ENCODE measurements at regions not wholly inside any gene's neighbourhood (a gene's known extent, or its start where the extent isn't known, plus 50 kb on each side); places are given as distances from the start of the nearest gene placed in this dataset.

GRCh38 chr5:92126182-92126581 is 743.1 kb upstream of the ARRDC3 start:
- no peak for TF ChIP-seq CTCF (conservative IDR thresholded peaks at IDR 0.05 in 1 of 2, IDR thresholded peaks at IDR 0.05 in 1 of 2; ENCODE audit: low read depth in 1 of 2, low read length in 2 of 2)
- H3K4me2 ChIP-seq (ENCODE audit: extremely low read depth, insufficient read depth, low read length): no peak overlapping the region
- no peaks in the 10 kb centered on the region for H4K20me1 ChIP-seq (ENCODE audit: control insufficient read depth, extremely low read depth, insufficient read depth, low read length)
- H3K79me2 ChIP-seq (ENCODE audit: control insufficient read depth, insufficient read depth, low read length): no peaks in the 10 kb centered on the region
- H3K27ac ChIP-seq (ENCODE audit: insufficient read depth, low read length): no peak overlapping the region
- H3K9me3 ChIP-seq (ENCODE audit: control insufficient read depth, insufficient read depth, low read depth, low read length): no peaks in the 10 kb centered on the region
- DNase-seq (ENCODE audit: low read depth in 2 of 2): no peak
- no peak overlapping the region for H2AFZ ChIP-seq (ENCODE audit: low read length)
- H3K4me1 ChIP-seq (ENCODE audit: control insufficient read depth, extremely low read depth, insufficient read depth, low read length): no peaks in the 10 kb centered on the region
- no peaks in the 10 kb centered on the region for H3K36me3 ChIP-seq (ENCODE audit: control insufficient read depth, insufficient read depth, low read length)
- no peak overlapping the region for H3K9ac ChIP-seq (ENCODE audit: insufficient read depth, low read length)
- no peaks in the 10 kb centered on the region for H3K27me3 ChIP-seq (ENCODE audit: control insufficient read depth, insufficient read depth, low read length)
- H3K4me3 ChIP-seq (replicated peaks in 1 of 4; ENCODE audit: control extremely low read depth in 1 of 4, insufficient read depth in 1 of 4, low read depth in 3 of 4, low read length in 4 of 4): no peak overlapping the region

- Histone ChIP-seq H4K20me1 (ENCODE audit: control insufficient read depth, extremely low read depth, insufficient read depth, low read length) (no peaks in the 10 kb centered on the region), H3K9ac (ENCODE audit: insufficient read depth, low read length) (no peak overlapping the region), H3K9me3 (ENCODE audit: control insufficient read depth, insufficient read depth, low read depth, low read length) (no peaks in the 10 kb centered on the region), H3K4me1 (ENCODE audit: control insufficient read depth, extremely low read depth, insufficient read depth, low read length) (no peaks in the 10 kb centered on the region), H3K4me3 (replicated peaks in 1 of 4; ENCODE audit: control extremely low read depth in 1 of 4, insufficient read depth in 1 of 4, low read depth in 3 of 4, low read length in 4 of 4) (no peak overlapping the region), H3K79me2 (ENCODE audit: control insufficient read depth, insufficient read depth, low read length) (no peaks in the 10 kb centered on the region), H3K27me3 (ENCODE audit: control insufficient read depth, insufficient read depth, low read length) (no peaks in the 10 kb centered on the region), H2AFZ (ENCODE audit: low read length) (no peak overlapping the region), H3K36me3 (ENCODE audit: control insufficient read depth, insufficient read depth, low read length) (no peaks in the 10 kb centered on the region), H3K4me2 (ENCODE audit: extremely low read depth, insufficient read depth, low read length) (no peak overlapping the region), H3K27ac (ENCODE audit: insufficient read depth, low read length) (no peak overlapping the region)
- no peak for DNase-seq (ENCODE audit: low read depth in 2 of 2)
- no peak for TF ChIP-seq CTCF (conservative IDR thresholded peaks at IDR 0.05 in 1 of 2, IDR thresholded peaks at IDR 0.05 in 1 of 2; ENCODE audit: low read depth in 1 of 2, low read length in 2 of 2)
- TF ChIP-seq EZH2 (IDR thresholded peaks at IDR 0.05; ENCODE audit: low read length, missing control alignments): no peak
Measured at GRCh38 chr5:92119110-92119509, 736.0 kb upstream of the ARRDC3 start.

- no peaks in the 10 kb centered on the region for H3K9me3 ChIP-seq (ENCODE audit: control insufficient read depth, insufficient read depth, low read depth, low read length)
- no peak overlapping the region for H3K4me3 ChIP-seq (replicated peaks in 1 of 4; ENCODE audit: control extremely low read depth in 1 of 4, insufficient read depth in 1 of 4, low read depth in 3 of 4, low read length in 4 of 4)
- H3K27me3 ChIP-seq (ENCODE audit: control insufficient read depth, insufficient read depth, low read length): no peaks in the 10 kb centered on the region
- no peaks in the 10 kb centered on the region for H4K20me1 ChIP-seq (ENCODE audit: control insufficient read depth, extremely low read depth, insufficient read depth, low read length)
- no peaks in the 10 kb centered on the region for H3K36me3 ChIP-seq (ENCODE audit: control insufficient read depth, insufficient read depth, low read length)
- no peak overlapping the region for H2AFZ ChIP-seq (ENCODE audit: low read length)
- H3K27ac ChIP-seq (ENCODE audit: insufficient read depth, low read length): no peak overlapping the region
- H3K4me1 ChIP-seq (ENCODE audit: control insufficient read depth, extremely low read depth, insufficient read depth, low read length): no peaks in the 10 kb centered on the region
- DNase-seq (ENCODE audit: low read depth in 2 of 2): no peak
- H3K9ac ChIP-seq (ENCODE audit: insufficient read depth, low read length): no peak overlapping the region
- no peak overlapping the region for H3K4me2 ChIP-seq (ENCODE audit: extremely low read depth, insufficient read depth, low read length)
- TF ChIP-seq EZH2 (IDR thresholded peaks at IDR 0.05; ENCODE audit: low read length, missing control alignments): no peak
- TF ChIP-seq CTCF (conservative IDR thresholded peaks at IDR 0.05 in 1 of 2, IDR thresholded peaks at IDR 0.05 in 1 of 2; ENCODE audit: low read depth in 1 of 2, low read length in 2 of 2): no peak
- H3K79me2 ChIP-seq (ENCODE audit: control insufficient read depth, insufficient read depth, low read length): no peaks in the 10 kb centered on the region
Measured at GRCh38 chr5:92106808-92107207, 723.7 kb upstream of the ARRDC3 start.

All from fibroblast of lung (primary cell).